OCI-LY7 (cell line): ENCODE measurements at regions not wholly inside any gene's neighbourhood (a gene's known extent, or its start where the extent isn't known, plus 50 kb on each side); places are given as distances from the start of the nearest gene placed in this dataset.

ENCODE experiments used
- BruUV-seq: library from RNA; stranded (reverse); fragments of 400-500 nt; replicated peaks from 2 replicates; lab custom pipeline; 2021; lab: Mats Ljungman, UMichigan
- CTCF ChIA-PET: fragments of 300-600 bp; sonication (Branson Sonifier 250); formaldehyde crosslinking; loops from one replicate; lab custom pipeline; 2022; ENCODE audit warnings: antibody characterized with exemption; ENCODE audit not compliant: unreplicated experiment; lab: Charles Lee
- POLR2A ChIA-PET: fragments of 300-600 bp; sonication (Branson Sonifier 250); formaldehyde crosslinking; loops from one replicate; lab custom pipeline; 2022; ENCODE audit warnings: antibody characterized with exemption; lab: Charles Lee
- DNase-seq: peaks from one replicate; pipeline ENCODE4 v3.0.0-alpha.2; 2015; ENCODE audit warnings: low spot score
- H2AFZ ChIP-seq: fragments of 200-600 bp; sonication (generic), shearing (Covaris generic); 2 replicates; pipeline ENCODE4 v1.6.1; 2014; ENCODE audit warnings: mild to moderate bottlenecking, antibody characterized with exemption, low read length, moderate library complexity
- H3K27ac ChIP-seq: fragments of 200-600 bp; sonication (generic); 2 replicates; pipeline ENCODE4 v1.5.1; 2014; ENCODE audit warnings: mixed run types, low read depth, mild to moderate bottlenecking, moderate library complexity, low read length, inconsistent platforms; ENCODE audit not compliant: poor library complexity, severe bottlenecking
- H3K36me3 ChIP-seq: fragments of 200-600 bp; sonication (generic); 2 replicates; pipeline ENCODE4 v1.6.1; 2014; ENCODE audit warnings: mild to moderate bottlenecking, antibody characterized with exemption, low read length, moderate library complexity, mixed read lengths; ENCODE audit not compliant: insufficient read depth
- H3K4me1 ChIP-seq: fragments of 200-600 bp; sonication (generic); 2 replicates; pipeline ENCODE4 v1.5.1; 2014; ENCODE audit warnings: mild to moderate bottlenecking, low read length; ENCODE audit not compliant: insufficient read depth, poor library complexity, severe bottlenecking
- H3K4me2 ChIP-seq: fragments of 200-600 bp; sonication (generic); 2 replicates; pipeline ENCODE4 v1.6.1; 2014; ENCODE audit warnings: mild to moderate bottlenecking, low read length
- H3K4me3 ChIP-seq: fragments of 200-600 bp; sonication (generic); 2 replicates; pipeline ENCODE4 v1.5.1; 2014; ENCODE audit warnings: mild to moderate bottlenecking, low read depth, low read length; ENCODE audit not compliant: poor library complexity, severe bottlenecking
- H3K79me2 ChIP-seq: fragments of 200-600 bp; sonication (generic); 2 replicates; pipeline ENCODE4 v1.6.1; 2016; ENCODE audit warnings: low read depth, mild to moderate bottlenecking, low read length, moderate library complexity, mixed read lengths; ENCODE audit not compliant: insufficient read depth
- H3K9me2 ChIP-seq: fragments of 200-600 bp; sonication (generic); 2 replicates; pipeline ENCODE4 v1.6.1; 2016; ENCODE audit warnings: mild to moderate bottlenecking, low read length, mixed read lengths; ENCODE audit not compliant: insufficient read depth
- H3K9me3 ChIP-seq: fragments of 200-600 bp; sonication (generic); 2 replicates; pipeline ENCODE4 v1.6.1; 2014; ENCODE audit warnings: mild to moderate bottlenecking, mixed run types, low read length, mixed read lengths
- H4K20me1 ChIP-seq: fragments of 200-600 bp; sonication (generic); 2 replicates; pipeline ENCODE4 v1.6.1; 2014; ENCODE audit warnings: mild to moderate bottlenecking, antibody characterized with exemption, low read length, moderate library complexity, mixed read lengths; ENCODE audit not compliant: insufficient read depth
- EZH2phosphoT487 ChIP-seq: fragments of 200-600 bp; sonication (generic); IDR thresholded peaks from 2 replicates; pipeline ENCODE4 v1.6.1; 2018; ENCODE audit warnings: low read depth, borderline replicate concordance, mild to moderate bottlenecking, mixed run types, antibody characterized with exemption, low read length, moderate library complexity, mixed read lengths
- intact Hi-C: fragments of 100-400 bp; cut with micrococcal nuclease; formaldehyde crosslinking; loops from one replicate; pipeline ENCODE4 v1.10.0; 2022; ENCODE audit not compliant: unreplicated experiment
- TF ChIP-seq, protein P1 (sequence below): fragments of 200-600 bp; sonication (generic); conservative IDR thresholded peaks from 2 replicates; pipeline ENCODE4 v1.5.1; 2014; ENCODE audit warnings: mild to moderate bottlenecking, antibody characterized with exemption, low read length, moderate library complexity, mixed read lengths

DNA sequence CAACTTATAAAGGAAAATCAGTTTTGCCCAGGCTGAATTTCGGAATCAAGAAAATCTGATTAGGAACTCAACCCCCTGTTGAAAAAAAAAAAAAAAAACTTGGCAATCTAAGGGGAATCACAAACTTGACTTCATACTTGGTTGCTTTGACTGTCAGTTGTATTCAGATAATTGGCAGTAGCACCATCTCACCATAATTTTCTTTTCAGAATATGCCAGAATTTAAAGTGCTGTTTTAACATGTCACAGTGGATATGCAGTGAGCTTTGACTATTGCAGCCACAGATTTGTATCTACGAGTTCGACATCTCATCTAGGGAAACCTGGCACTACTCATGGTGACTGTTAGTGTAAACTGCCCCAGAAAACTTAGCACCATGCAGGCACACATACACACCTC, 761.4 kb upstream of the KLHL29 start:
- Histone ChIP-seq H3K9me3 (no peaks in the 10 kb centered on the region), H2AFZ (no peak overlapping the region), H3K4me3 (no peak overlapping the region), H4K20me1 (no peaks in the 10 kb centered on the region), H3K27ac (no peak overlapping the region), H3K9me2 (no peaks in the 10 kb centered on the region), H3K4me2 (no peak overlapping the region), H3K79me2 (no peaks in the 10 kb centered on the region), H3K4me1 (no peaks in the 10 kb centered on the region), H3K36me3 (no peaks in the 10 kb centered on the region)
- DNase-seq, result no peak
- ChIA-PET POLR2A (interaction anchor here (0.6 kb wide), 1 partner anchor 9 kb away, joined by 3 read pairs; no protein-coding TSS in a partner anchor), CTCF (no interaction called here)
- BruUV-seq, result no TSS peak
- TF ChIP-seq, protein P1, sequence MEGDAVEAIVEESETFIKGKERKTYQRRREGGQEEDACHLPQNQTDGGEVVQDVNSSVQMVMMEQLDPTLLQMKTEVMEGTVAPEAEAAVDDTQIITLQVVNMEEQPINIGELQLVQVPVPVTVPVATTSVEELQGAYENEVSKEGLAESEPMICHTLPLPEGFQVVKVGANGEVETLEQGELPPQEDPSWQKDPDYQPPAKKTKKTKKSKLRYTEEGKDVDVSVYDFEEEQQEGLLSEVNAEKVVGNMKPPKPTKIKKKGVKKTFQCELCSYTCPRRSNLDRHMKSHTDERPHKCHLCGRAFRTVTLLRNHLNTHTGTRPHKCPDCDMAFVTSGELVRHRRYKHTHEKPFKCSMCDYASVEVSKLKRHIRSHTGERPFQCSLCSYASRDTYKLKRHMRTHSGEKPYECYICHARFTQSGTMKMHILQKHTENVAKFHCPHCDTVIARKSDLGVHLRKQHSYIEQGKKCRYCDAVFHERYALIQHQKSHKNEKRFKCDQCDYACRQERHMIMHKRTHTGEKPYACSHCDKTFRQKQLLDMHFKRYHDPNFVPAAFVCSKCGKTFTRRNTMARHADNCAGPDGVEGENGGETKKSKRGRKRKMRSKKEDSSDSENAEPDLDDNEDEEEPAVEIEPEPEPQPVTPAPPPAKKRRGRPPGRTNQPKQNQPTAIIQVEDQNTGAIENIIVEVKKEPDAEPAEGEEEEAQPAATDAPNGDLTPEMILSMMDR, result no peak
- TF ChIP-seq EZH2phosphoT487, result no peak
- intact Hi-C loops, result no loop called here

DNA sequence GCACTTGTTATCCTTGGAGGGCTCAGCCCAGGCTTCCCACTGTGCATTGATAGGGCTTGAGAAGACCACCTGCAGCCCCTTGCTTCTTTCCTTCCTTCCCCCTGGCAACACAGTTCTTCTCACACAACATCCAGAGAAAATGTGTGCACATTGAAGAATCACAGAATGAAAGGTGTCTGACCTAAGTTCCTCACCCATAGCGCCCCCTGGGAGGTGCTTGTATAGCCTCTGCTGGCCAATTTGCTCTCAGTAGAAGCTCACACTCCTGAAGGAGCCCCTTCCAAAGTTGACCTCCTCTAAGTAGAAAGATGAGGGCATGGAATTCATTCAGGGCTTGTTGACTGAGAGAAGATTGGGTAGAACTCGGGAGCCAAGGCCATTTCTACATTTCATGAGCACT, 758.4 kb upstream of the KLHL29 start:
- peak; percentile 1 for DNase-seq
- no peaks in the 10 kb centered on the region for H3K9me3 ChIP-seq
- intact Hi-C loops, result no loop called here
- H3K4me2 ChIP-seq, result no peak overlapping the region
- H3K27ac ChIP-seq, result no peak overlapping the region
- H3K79me2 ChIP-seq, result no peaks in the 10 kb centered on the region
- no TSS peak for BruUV-seq
- H4K20me1 ChIP-seq, result no peaks in the 10 kb centered on the region
- no peak overlapping the region for H3K4me3 ChIP-seq
- H2AFZ ChIP-seq, result no peak overlapping the region
- H3K4me1 ChIP-seq, result no peaks in the 10 kb centered on the region
- TF ChIP-seq, protein P1, result peak; percentile 50
- TF ChIP-seq EZH2phosphoT487, result no peak
- ChIA-PET POLR2A (no interaction called here), CTCF (no interaction called here)
- no peaks in the 10 kb centered on the region for H3K36me3 ChIP-seq
- H3K9me2 ChIP-seq, result no peaks in the 10 kb centered on the region

DNA sequence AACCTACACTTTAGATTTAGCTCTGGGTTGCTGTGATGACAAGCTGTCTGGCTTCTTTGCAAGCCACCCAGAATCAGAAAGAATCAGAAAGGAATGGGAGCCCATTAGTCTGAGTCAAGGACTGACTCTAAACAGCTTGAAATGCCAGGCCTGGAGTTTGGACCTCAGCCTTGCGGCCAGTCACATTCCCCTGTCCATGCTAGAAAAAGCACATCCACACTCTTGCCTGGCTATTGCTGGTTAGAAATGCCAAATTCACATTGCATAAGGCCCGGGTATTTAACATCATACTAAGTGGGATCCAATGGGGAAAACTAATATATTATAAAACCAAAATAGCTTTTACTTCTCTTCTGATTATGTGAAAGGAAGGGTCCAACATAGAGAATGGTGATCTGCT, 756.8 kb upstream of the KLHL29 start:
- BruUV-seq, result no TSS peak
- POLR2A ChIA-PET, result no interaction called here

More for the DNA sequence above, 756.8 kb upstream of the KLHL29 start:
- no peak overlapping the region for H3K27ac ChIP-seq
- H3K4me3 ChIP-seq, result no peak overlapping the region
- no peak overlapping the region for H3K4me2 ChIP-seq
- H4K20me1 ChIP-seq, result no peaks in the 10 kb centered on the region
- H3K4me1 ChIP-seq, result no peaks in the 10 kb centered on the region
- H3K9me2 ChIP-seq, result no peaks in the 10 kb centered on the region
- no peaks in the 10 kb centered on the region for H3K79me2 ChIP-seq
- no peak for DNase-seq
- no peak overlapping the region for H2AFZ ChIP-seq
- no peaks in the 10 kb centered on the region for H3K36me3 ChIP-seq
- intact Hi-C loops, result no loop called here
- H3K9me3 ChIP-seq, result no peaks in the 10 kb centered on the region
- CTCF ChIA-PET, result no interaction called here
- no peak for TF ChIP-seq EZH2phosphoT487
- TF ChIP-seq, protein P1, result no peak
